ENCODE measurements at regions not wholly inside any gene's neighbourhood (a gene's known extent, or its start where the extent isn't known, plus 50 kb on each side); places are given as distances from the start of the nearest gene placed in this dataset.

DNA sequence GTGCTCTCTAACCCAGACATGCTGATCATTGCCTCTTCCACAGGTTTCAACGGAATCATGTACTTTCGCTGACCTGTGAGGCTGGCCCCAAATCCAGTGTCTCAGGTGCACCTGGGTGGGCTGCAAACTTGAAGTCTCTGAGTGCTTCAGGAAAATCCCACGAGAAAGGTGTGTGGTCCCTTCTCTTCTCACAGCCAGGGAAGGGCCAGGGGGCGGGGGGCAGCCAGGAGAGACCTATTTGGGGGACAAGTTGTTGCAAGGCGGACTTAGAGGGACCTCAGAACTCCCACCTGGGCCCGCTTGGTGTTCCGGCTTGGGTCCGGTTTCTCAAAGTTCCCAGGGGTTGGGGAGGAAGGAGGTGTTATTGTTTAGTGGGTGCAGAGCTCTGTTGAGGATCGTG is 80.0 kb downstream of the HMX1 start:
- TF ChIP-seq, protein P1, sequence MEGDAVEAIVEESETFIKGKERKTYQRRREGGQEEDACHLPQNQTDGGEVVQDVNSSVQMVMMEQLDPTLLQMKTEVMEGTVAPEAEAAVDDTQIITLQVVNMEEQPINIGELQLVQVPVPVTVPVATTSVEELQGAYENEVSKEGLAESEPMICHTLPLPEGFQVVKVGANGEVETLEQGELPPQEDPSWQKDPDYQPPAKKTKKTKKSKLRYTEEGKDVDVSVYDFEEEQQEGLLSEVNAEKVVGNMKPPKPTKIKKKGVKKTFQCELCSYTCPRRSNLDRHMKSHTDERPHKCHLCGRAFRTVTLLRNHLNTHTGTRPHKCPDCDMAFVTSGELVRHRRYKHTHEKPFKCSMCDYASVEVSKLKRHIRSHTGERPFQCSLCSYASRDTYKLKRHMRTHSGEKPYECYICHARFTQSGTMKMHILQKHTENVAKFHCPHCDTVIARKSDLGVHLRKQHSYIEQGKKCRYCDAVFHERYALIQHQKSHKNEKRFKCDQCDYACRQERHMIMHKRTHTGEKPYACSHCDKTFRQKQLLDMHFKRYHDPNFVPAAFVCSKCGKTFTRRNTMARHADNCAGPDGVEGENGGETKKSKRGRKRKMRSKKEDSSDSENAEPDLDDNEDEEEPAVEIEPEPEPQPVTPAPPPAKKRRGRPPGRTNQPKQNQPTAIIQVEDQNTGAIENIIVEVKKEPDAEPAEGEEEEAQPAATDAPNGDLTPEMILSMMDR (IDR thresholded peaks at IDR 0.05) = no peak
- TF ChIP-seq, protein P2, sequence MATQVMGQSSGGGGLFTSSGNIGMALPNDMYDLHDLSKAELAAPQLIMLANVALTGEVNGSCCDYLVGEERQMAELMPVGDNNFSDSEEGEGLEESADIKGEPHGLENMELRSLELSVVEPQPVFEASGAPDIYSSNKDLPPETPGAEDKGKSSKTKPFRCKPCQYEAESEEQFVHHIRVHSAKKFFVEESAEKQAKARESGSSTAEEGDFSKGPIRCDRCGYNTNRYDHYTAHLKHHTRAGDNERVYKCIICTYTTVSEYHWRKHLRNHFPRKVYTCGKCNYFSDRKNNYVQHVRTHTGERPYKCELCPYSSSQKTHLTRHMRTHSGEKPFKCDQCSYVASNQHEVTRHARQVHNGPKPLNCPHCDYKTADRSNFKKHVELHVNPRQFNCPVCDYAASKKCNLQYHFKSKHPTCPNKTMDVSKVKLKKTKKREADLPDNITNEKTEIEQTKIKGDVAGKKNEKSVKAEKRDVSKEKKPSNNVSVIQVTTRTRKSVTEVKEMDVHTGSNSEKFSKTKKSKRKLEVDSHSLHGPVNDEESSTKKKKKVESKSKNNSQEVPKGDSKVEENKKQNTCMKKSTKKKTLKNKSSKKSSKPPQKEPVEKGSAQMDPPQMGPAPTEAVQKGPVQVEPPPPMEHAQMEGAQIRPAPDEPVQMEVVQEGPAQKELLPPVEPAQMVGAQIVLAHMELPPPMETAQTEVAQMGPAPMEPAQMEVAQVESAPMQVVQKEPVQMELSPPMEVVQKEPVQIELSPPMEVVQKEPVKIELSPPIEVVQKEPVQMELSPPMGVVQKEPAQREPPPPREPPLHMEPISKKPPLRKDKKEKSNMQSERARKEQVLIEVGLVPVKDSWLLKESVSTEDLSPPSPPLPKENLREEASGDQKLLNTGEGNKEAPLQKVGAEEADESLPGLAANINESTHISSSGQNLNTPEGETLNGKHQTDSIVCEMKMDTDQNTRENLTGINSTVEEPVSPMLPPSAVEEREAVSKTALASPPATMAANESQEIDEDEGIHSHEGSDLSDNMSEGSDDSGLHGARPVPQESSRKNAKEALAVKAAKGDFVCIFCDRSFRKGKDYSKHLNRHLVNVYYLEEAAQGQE (IDR thresholded peaks at IDR 0.05; ENCODE audit: insufficient read depth in 1 of 2, low read depth in 2 of 2, low read length in 1 of 2) = no peak
- TF ChIP-seq TCF7L2 (IDR thresholded peaks at IDR 0.05; ENCODE audit: low read depth, low read length) (no peak), POLR2AphosphoS5 (IDR thresholded peaks at IDR 0.05; ENCODE audit: low read depth, low read length) (no peak), SIN3A (IDR thresholded peaks at IDR 0.05; ENCODE audit: borderline replicate concordance, insufficient read depth, low read depth, low read length) (no peak)
